Activated CD4-positive, alpha-beta T cell treated with anti-CD3 and anti-CD28 coated beads, Interleukin-2, amount 50 U/mL, for 24 hours (primary cell): ENCODE measurements at regions not wholly inside any gene's neighbourhood (a gene's known extent, or its start where the extent isn't known, plus 50 kb on each side); places are given as distances from the start of the nearest gene placed in this dataset.

Experiments used
- DNase-seq, 2 donors: peaks; one replicate each; pipeline ENCODE4 v3.0.0-alpha.2; 2020; ENCODE audit warnings: low read depth in 1 of 2, low spot score in 1 of 2

GRCh38 chrX:43493756-43494155 lies 162.3 kb upstream of the MAOA start:
- DNase-seq: no peak

- no peak for DNase-seq
Measured at GRCh38 chrX:43500246-43500645, 155.9 kb upstream of the MAOA start.

- no peak for DNase-seq
Measured at GRCh38 chrX:43500996-43501694, 155.0 kb upstream of the MAOA start.

- DNase-seq: no peak
Measured at GRCh38 chrX:43504394-43504793, 151.7 kb upstream of the MAOA start.

DNA sequence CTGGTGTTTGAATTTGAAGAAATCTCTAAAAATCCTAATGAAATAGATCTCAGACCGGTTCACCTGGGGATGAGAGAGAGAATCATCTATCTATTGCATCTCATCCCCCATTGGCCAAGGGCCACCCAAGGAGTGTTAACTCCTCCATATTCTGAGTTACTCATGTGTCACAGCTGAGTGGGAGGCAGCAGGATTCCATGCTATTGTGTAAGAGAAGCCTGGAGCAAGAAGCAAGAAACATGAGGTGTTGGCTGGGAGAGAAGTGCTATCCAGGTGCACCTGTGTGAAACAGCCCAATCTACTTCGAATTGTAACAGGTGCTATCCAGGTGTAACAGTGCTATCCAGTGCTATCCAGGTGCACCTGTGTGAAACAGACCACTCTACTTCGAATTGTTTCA lies 150.3 kb upstream of the MAOA start:
- DNase-seq: no peak

DNA sequence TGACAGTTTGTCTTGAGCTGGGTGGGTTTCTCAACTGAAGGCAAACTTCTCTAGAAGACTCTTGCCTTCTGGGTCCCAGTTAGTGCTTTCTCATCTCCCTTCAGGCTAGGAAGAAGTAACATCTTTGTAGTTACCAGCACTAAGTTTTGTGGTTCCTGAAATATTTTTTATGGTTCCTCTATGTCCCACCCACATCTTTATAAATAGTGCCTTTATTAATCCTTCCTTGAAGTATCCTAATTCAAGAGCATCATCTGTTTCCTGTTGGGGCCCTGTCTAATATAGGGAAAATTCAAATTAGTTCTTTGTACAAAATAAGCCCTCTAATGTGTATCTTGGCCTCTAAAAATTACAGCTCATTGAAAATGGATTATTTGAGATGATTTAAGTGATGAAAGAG lies 147.4 kb upstream of the MAOA start:
- DNase-seq: no peak

GRCh38 chrX:43510209-43510608 lies 145.9 kb upstream of the MAOA start:
- DNase-seq: no peak

DNA sequence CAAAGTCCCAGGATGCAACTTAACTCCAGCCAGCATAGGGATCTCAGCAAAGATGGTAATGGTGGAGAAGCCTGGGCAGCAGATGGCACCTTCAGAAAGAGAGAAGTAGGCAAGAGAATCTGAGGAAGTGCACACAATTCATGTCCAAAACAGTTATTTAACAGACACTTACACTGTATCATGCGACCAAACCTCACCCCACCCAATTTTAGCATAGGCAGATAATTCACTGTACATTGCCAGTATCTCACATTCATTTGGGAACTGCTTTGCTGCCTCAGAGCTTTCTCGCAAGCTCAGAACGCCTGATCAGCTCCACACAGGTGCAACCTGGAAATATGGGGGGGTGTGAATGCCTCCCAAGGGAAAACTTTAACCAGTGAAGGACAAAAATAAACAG lies 143.0 kb upstream of the MAOA start:
- DNase-seq: no peak

GRCh38 chrX:43514820-43515219 lies 141.3 kb upstream of the MAOA start:
- DNase-seq: no peak

DNA sequence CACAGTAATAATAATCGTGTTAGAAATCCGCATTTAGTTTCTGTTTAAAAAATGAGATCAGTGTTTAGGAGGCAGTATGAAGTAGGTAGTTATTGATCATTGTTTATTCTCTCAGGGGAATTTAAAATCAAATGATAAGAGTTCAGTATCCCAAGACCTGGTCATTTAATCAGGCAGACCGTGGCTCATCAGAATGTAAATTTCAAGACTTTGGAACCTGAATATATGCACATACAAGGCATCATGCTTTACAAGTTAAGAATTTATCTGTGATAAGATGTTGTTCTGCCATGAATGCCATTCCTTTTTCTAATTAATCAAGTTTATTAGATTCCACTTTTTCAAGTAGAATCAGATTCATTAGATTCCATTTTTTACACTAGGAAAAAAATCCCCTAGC lies 133.5 kb upstream of the MAOA start:
- DNase-seq: no peak

- DNase-seq: no peak
Measured at GRCh38 chrX:43525901-43526610, 130.0 kb upstream of the MAOA start.

DNA sequence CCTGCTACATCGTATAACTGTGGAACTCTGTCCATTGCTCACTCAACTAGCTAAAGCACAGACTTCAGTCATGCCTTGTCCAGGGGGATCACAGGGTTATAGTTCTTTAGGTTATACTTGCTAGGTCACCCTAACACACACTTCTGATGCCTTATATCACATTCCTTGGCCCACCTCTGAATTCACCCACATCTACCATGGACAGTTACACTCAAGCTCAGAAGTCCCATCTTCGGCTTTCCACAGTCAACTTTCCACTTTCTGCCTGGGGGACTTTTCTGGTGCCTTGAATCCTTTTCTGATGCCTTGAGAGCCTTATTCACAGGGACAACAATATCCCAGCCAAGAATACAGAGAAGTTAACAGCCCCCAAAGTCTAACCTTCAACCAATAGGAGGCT lies 129.2 kb upstream of the MAOA start:
- no peak for DNase-seq

GRCh38 chrX:43527801-43528200 lies 128.3 kb upstream of the MAOA start:
- DNase-seq: no peak

DNA sequence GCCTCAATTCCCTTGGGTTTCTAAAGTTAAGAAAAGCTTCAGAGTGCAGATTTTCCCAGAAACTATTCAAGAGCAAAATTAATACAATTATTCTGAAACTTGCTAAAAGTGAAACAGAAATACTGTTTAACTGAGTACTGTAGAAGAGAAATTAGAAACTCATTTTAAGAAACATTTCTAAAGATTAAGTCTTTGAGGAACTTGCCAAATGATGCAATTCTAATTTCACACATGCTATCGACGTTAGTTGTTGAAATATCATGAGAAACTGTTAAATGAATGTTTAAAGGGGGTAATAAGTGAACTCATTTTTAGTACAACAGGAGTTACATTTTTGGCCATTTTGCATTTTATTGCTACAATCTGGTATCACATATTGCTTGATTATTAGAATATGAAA lies 125.3 kb upstream of the MAOA start:
- no peak for DNase-seq

DNA sequence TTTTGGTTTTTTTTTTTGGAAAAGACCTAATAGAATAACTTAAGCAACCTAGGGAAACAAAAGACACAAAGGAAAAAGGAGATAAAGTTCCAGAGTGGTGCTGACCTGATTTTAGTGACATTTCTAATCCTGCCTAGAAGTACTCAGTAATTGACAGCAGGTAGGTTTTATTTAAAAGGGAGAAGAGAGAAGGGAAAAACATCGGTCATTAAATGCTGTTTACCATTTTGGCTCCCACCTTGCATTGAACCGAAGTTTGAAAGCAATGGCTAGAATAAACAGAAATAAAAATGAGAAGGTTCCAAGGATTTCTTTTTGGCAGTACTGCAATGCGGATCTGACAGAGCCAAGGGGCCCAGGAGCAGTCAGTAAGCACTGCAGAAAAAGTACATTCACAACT lies 115.8 kb upstream of the MAOA start:
- no peak for DNase-seq

GRCh38 chrX:43551590-43551989 lies 104.5 kb upstream of the MAOA start:
- DNase-seq: no peak

DNA sequence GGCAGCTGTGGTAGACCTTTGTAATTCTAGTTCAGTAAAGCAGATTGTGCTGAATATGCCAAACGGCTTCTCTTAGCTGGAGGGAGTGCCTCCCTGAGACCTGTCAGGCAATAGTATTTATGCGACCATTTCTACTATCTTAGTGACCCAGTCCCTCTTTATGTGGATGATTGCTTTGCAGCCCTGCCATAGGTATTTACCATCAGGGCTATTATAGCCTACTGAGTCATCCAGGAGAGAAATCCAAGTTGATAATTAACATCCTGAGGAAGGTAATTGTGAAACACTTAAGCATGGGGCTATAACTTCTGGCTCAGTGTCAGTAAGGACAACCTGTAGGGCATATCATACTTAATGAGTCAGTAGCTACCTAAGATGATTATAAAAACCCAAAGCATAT lies 103.9 kb upstream of the MAOA start:
- DNase-seq: no peak

DNA sequence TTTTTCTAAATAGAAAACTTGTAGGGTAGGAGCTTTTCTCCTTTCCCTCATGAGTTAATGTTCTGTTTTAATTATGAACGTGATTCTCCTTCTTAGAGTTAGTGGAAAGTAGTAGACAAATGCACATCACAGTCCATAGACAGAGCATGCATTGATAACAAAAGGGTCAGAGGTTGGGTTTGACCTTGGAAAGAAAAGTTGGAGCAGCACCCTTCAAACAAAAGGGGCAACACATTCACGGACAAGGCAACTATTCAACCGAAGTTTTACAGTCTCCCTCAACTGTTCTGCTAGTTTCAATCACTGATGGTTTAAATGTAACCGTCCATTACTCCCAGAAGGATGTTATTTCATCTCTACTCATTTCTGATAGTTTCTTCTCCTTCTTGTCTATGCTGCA lies 103.4 kb upstream of the MAOA start:
- DNase-seq: no peak

DNA sequence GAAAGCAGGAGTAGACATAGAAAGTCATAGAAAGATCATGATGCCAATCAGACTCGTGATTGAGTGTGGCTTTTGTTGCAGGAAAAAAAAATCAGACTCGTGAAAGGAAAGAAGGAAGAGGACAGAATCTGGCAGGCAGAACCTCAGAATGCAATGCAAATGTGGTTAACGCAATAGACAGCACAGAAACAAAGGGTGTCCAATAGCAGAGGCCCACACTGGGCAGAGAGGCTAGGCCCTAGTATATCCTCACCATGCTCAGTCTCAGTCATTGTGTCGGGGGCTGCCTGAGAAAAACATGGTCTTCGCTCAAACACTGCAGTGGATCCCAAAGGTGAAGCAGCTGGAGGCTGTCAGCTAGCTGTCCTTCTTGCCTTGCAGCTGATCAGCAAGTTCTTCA lies 102.8 kb upstream of the MAOA start:
- DNase-seq: no peak

DNA sequence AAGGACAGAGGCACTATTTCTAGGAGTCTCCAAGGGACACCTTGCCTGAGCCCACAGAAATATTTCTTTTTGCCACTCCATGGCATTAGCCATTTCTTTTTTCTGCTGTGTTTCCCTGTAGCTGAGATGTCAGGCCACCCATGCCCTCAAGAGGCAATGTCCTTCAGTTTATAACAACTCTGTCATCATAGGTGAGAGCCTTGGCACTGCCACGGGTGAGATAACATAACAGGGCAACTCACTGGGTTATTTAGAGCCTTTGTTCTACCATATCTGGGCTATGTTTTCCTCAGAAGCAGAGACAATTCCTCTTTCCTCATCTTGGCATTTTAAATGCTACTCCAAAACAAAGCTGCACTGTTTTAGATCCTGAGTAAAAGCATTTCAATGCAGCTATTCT lies 99.9 kb upstream of the MAOA start:
- DNase-seq: no peak

- peak; percentile 1 to 44 for DNase-seq
Measured at GRCh38 chrX:43557792-43558191, 98.3 kb upstream of the MAOA start.

- no peak for DNase-seq
Measured at GRCh38 chrX:43559644-43560043, 96.5 kb upstream of the MAOA start.
